GM12878 (cell line): ENCODE measurements at regions not wholly inside any gene's neighbourhood (a gene's known extent, or its start where the extent isn't known, plus 50 kb on each side); places are given as distances from the start of the nearest gene placed in this dataset.

ENCODE experiments used
- IKZF2 ChIP-seq, 2 experiments: fragments of 450-650 bp; IDR thresholded peaks; 2 replicates each; pipeline ENCODE4 v1.6.1; 2017; ENCODE audit warnings: mild to moderate bottlenecking in 2 of 2, moderate library complexity in 2 of 2
- POLR2A ChIP-seq: IDR thresholded peaks from 2 replicates; pipeline ENCODE4 v1.6.1; 2011; ENCODE audit warnings: low read depth, mild to moderate bottlenecking, low read length
- TF ChIP-seq, protein P1 (sequence below): IDR thresholded peaks from 2 replicates; pipeline ENCODE4 v1.6.1; 2011; ENCODE audit warnings: low read depth, mild to moderate bottlenecking, low read length, moderate library complexity, borderline replicate concordance; ENCODE audit errors: extremely low read depth

DNA sequence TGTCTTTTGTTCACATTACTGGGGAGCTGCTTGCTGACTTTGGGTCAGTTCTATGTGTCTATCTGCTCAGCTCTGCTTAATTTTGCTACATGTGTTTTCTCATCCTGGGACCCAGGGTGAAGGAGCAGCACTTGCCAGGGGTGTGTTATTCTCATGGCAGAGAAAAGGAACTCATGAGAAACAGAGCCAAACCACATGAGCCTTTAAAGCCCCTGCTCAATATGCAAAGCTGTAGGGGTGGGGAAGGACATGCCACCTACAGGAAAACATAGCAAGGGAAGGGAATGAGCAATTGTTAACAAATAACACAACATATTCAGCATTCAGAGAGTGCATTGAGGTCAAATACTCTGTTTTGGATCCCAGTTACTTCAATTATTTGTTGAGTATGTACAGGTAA, 290.9 kb downstream of the CDK5RAP2 start:
- TF ChIP-seq IKZF2 (IDR thresholded peaks at IDR 0.05), result no peak
- TF ChIP-seq, protein P1, sequence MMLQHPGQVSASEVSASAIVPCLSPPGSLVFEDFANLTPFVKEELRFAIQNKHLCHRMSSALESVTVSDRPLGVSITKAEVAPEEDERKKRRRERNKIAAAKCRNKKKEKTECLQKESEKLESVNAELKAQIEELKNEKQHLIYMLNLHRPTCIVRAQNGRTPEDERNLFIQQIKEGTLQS, result no peak
- TF ChIP-seq POLR2A, result no peak
